IgD-negative memory B cell (primary cell): ENCODE measurements at regions not wholly inside any gene's neighbourhood (a gene's known extent, or its start where the extent isn't known, plus 50 kb on each side); places are given as distances from the start of the nearest gene placed in this dataset.
A peak's percentile ranks its signal among the peaks of the same experiment; 100 is the strongest.
"Not testable (repeated sequence)": the region's sequence is repeated elsewhere in the genome, so short reads cannot be mapped to it uniquely, and the experiment has no call there.

Source experiments
- H3K27ac Mint-ChIP-seq, 3 donors: one replicate each; pipeline ENCODE4 v1.8.0; 2020 to 2022; ENCODE audit warnings: mild to moderate bottlenecking in 3 of 3, mixed read lengths in 3 of 3, moderate library complexity in 1 of 3
- H3K27me3 Mint-ChIP-seq: one replicate; pipeline ENCODE4 v1.8.0; 2021; ENCODE audit warnings: mixed read lengths
- H3K36me3 Mint-ChIP-seq: one replicate; pipeline ENCODE4 v1.8.0; 2020; ENCODE audit warnings: mild to moderate bottlenecking, mixed read lengths
- H3K4me1 Mint-ChIP-seq, 3 donors: one replicate each; pipeline ENCODE4 v1.8.0; 2020 to 2022; ENCODE audit warnings: mixed read lengths in 3 of 3, mild to moderate bottlenecking in 1 of 3
- H3K4me3 Mint-ChIP-seq, 4 donors: one replicate each; pipeline ENCODE4 v1.8.0; 2020 to 2022; ENCODE audit warnings: mild to moderate bottlenecking in 4 of 4, mixed read lengths in 4 of 4, moderate library complexity in 3 of 4
- H3K9me3 Mint-ChIP-seq, 3 donors: one replicate each; pipeline ENCODE4 v1.8.0; 2020 to 2021; ENCODE audit warnings: mixed read lengths in 3 of 3, mild to moderate bottlenecking in 1 of 3

- Mint-ChIP-seq H3K27me3 (no peaks in the 10 kb centered on the region), H3K9me3 (peaks cover 0 to 14% (median 5%) of the 10 kb centered on the region in 3 donors)
Measured at GRCh38 chr4:11693693-11694092, 265.0 kb upstream of the HS3ST1 start.

GRCh38 chr4:11691236-11691635 is 262.5 kb upstream of the HS3ST1 start:
- no peak overlapping the region for H3K27ac Mint-ChIP-seq
- no peaks in the 10 kb centered on the region for H3K36me3 Mint-ChIP-seq
- peaks cover 0 to 14% (median 5%) of the 10 kb centered on the region in 3 donors for H3K9me3 Mint-ChIP-seq
- H3K4me3 Mint-ChIP-seq = peak overlapping the region in 1 of 4 donors; percentile 37
- H3K4me1 Mint-ChIP-seq = peaks cover 0 to 3% (median 0%) of the 10 kb centered on the region in 3 donors
- peaks cover 1% of the 10 kb centered on the region for H3K27me3 Mint-ChIP-seq

More at GRCh38 chr4:11693693-11694092, 265.0 kb upstream of the HS3ST1 start:
- Mint-ChIP-seq H3K27ac (no peak overlapping the region), H3K4me3 (no peak overlapping the region), H3K4me1 (peaks cover 0 to 2% (median 0%) of the 10 kb centered on the region in 3 donors), H3K36me3 (no peaks in the 10 kb centered on the region)

- Mint-ChIP-seq H3K27ac (no peak overlapping the region), H3K4me1 (peaks cover 0 to 3% (median 0%) of the 10 kb centered on the region in 3 donors), H3K4me3 (no peak overlapping the region), H3K36me3 (no peaks in the 10 kb centered on the region), H3K9me3 (peaks cover 0 to 3% (median under 1%) of the 10 kb centered on the region in 3 donors), H3K27me3 (peaks cover 3% of the 10 kb centered on the region)
Measured at GRCh38 chr4:11687727-11688126, 259.0 kb upstream of the HS3ST1 start.

- H3K27ac Mint-ChIP-seq = no peak overlapping the region
- H3K9me3 Mint-ChIP-seq = no peaks in the 10 kb centered on the region
- peaks cover 4% of the 10 kb centered on the region for H3K27me3 Mint-ChIP-seq
Measured at GRCh38 chr4:11685481-11685880, 256.8 kb upstream of the HS3ST1 start.

GRCh38 chr4:11675051-11675800 is 246.5 kb upstream of the HS3ST1 start:
- Mint-ChIP-seq H3K4me1 (no peaks in the 10 kb centered on the region), H3K27ac (no peak overlapping the region), H3K36me3 (no peaks in the 10 kb centered on the region), H3K4me3 (no peak overlapping the region), H3K9me3 (peaks cover 0 to 1% (median 0%) of the 10 kb centered on the region in 3 donors), H3K27me3 (no peaks in the 10 kb centered on the region)

More at GRCh38 chr4:11685481-11685880, 256.8 kb upstream of the HS3ST1 start:
- Mint-ChIP-seq H3K36me3 (no peaks in the 10 kb centered on the region), H3K4me3 (no peak overlapping the region), H3K4me1 (peaks cover 0 to 2% (median 0%) of the 10 kb centered on the region in 3 donors)

GRCh38 chr4:11670304-11670703 is 241.6 kb upstream of the HS3ST1 start:
- H3K27me3 Mint-ChIP-seq = no peaks in the 10 kb centered on the region
- no peaks in the 10 kb centered on the region for H3K36me3 Mint-ChIP-seq
- H3K9me3 Mint-ChIP-seq = peaks cover 0 to 1% (median 0%) of the 10 kb centered on the region in 3 donors
- peaks cover 0 to 2% (median 0%) of the 10 kb centered on the region in 3 donors for H3K4me1 Mint-ChIP-seq
- H3K4me3 Mint-ChIP-seq = no peak overlapping the region
- no peak overlapping the region for H3K27ac Mint-ChIP-seq

- Mint-ChIP-seq H3K36me3 (no peaks in the 10 kb centered on the region), H3K27me3 (no peaks in the 10 kb centered on the region), H3K27ac (no peak overlapping the region), H3K4me1 (peaks cover 0 to 2% (median 0%) of the 10 kb centered on the region in 3 donors), H3K9me3 (peaks cover 0 to 1% (median 0%) of the 10 kb centered on the region in 3 donors), H3K4me3 (no peak overlapping the region)
Measured at GRCh38 chr4:11669156-11669555, 240.5 kb upstream of the HS3ST1 start.

GRCh38 chr4:11663114-11663513 is 234.4 kb upstream of the HS3ST1 start:
- Mint-ChIP-seq H3K27me3 (no peaks in the 10 kb centered on the region), H3K27ac (peak overlapping the region in 1 of 3 donors; percentile 31), H3K36me3 (no peaks in the 10 kb centered on the region)

GRCh38 chr4:11650801-11651596 is 222.3 kb upstream of the HS3ST1 start:
- Mint-ChIP-seq H3K9me3 (no peaks in the 10 kb centered on the region), H3K36me3 (no peaks in the 10 kb centered on the region), H3K4me1 (no peaks in the 10 kb centered on the region), H3K4me3 (no peak overlapping the region), H3K27me3 (no peaks in the 10 kb centered on the region), H3K27ac (no peak overlapping the region)

More at GRCh38 chr4:11663114-11663513, 234.4 kb upstream of the HS3ST1 start:
- Mint-ChIP-seq H3K4me3 (no peak overlapping the region), H3K9me3 (peaks cover 0 to 4% (median 0%) of the 10 kb centered on the region in 3 donors), H3K4me1 (peaks cover 0 to 2% (median 0%) of the 10 kb centered on the region in 3 donors)

GRCh38 chr4:11647433-11647832 is 218.7 kb upstream of the HS3ST1 start:
- Mint-ChIP-seq H3K4me3 (no peak overlapping the region), H3K9me3 (peaks cover 0 to 12% (median 0%) of the 10 kb centered on the region in 3 donors), H3K27ac (no peak overlapping the region), H3K36me3 (no peaks in the 10 kb centered on the region), H3K27me3 (peaks cover 3% of the 10 kb centered on the region), H3K4me1 (no peaks in the 10 kb centered on the region)

- H3K9me3 Mint-ChIP-seq = peaks cover 0 to 12% (median 4%) of the 10 kb centered on the region in 3 donors
- not testable (repeated sequence) for H3K27me3 Mint-ChIP-seq, H3K4me3 Mint-ChIP-seq, H3K36me3 Mint-ChIP-seq, H3K27ac Mint-ChIP-seq, H3K4me1 Mint-ChIP-seq
Measured at GRCh38 chr4:11643081-11643480, 214.4 kb upstream of the HS3ST1 start.

GRCh38 chr4:11640584-11640983 is 211.9 kb upstream of the HS3ST1 start:
- Mint-ChIP-seq H3K36me3 (no peaks in the 10 kb centered on the region), H3K4me1 (no peaks in the 10 kb centered on the region)

GRCh38 chr4:11636551-11636950 is 207.9 kb upstream of the HS3ST1 start:
- H3K4me3 Mint-ChIP-seq = no peak overlapping the region
- no peaks in the 10 kb centered on the region for H3K4me1 Mint-ChIP-seq
- no peaks in the 10 kb centered on the region for H3K36me3 Mint-ChIP-seq
- H3K27me3 Mint-ChIP-seq = peaks cover 5% of the 10 kb centered on the region
- H3K9me3 Mint-ChIP-seq = peaks cover 0 to 4% (median 2%) of the 10 kb centered on the region in 3 donors
- H3K27ac Mint-ChIP-seq = no peak overlapping the region

More at GRCh38 chr4:11640584-11640983, 211.9 kb upstream of the HS3ST1 start:
- H3K27ac Mint-ChIP-seq = no peak overlapping the region
- H3K27me3 Mint-ChIP-seq = peaks cover 5% of the 10 kb centered on the region
- peaks cover 0 to 12% (median 4%) of the 10 kb centered on the region in 3 donors for H3K9me3 Mint-ChIP-seq
- H3K4me3 Mint-ChIP-seq = no peak overlapping the region

GRCh38 chr4:11636031-11636430 is 207.3 kb upstream of the HS3ST1 start:
- H3K36me3 Mint-ChIP-seq = no peaks in the 10 kb centered on the region

GRCh38 chr4:11635342-11635741 is 206.6 kb upstream of the HS3ST1 start:
- Mint-ChIP-seq H3K4me3 (no peak overlapping the region), H3K27me3 (peaks cover 5% of the 10 kb centered on the region), H3K36me3 (no peaks in the 10 kb centered on the region), H3K4me1 (peaks cover 0 to 1% (median 0%) of the 10 kb centered on the region in 3 donors), H3K27ac (no peak overlapping the region), H3K9me3 (peaks cover 2 to 4% (median 2%) of the 10 kb centered on the region in 3 donors)

More at GRCh38 chr4:11636031-11636430, 207.3 kb upstream of the HS3ST1 start:
- Mint-ChIP-seq H3K27me3 (peaks cover 5% of the 10 kb centered on the region), H3K27ac (no peak overlapping the region), H3K4me3 (no peak overlapping the region), H3K4me1 (no peaks in the 10 kb centered on the region), H3K9me3 (peaks cover 0 to 4% (median 2%) of the 10 kb centered on the region in 3 donors)
